IMR-90 (cell line): ENCODE measurements at regions not wholly inside any gene's neighbourhood (a gene's known extent, or its start where the extent isn't known, plus 50 kb on each side); places are given as distances from the start of the nearest gene placed in this dataset.

Experiments used
- ATAC-seq: fragments of 200-7000 bp; cut with Tn5 transposase; 2 replicates; pipeline ENCODE4 v1.9.1; 2020; ENCODE audit warnings: low read depth, mild to moderate bottlenecking, moderate library complexity
- BruUV-seq: library from RNA; stranded (reverse); fragments of 400-500 nt; replicated peaks from 2 replicates; lab custom pipeline; 2021; lab: Mats Ljungman, UMichigan
- CTCF ChIA-PET: fragments of 300-600 bp; formaldehyde crosslinking; extraction: SDS; loops from one replicate; lab custom pipeline; 2021; ENCODE audit warnings: antibody characterized with exemption; lab: Yijun Ruan, JAX
- POLR2A ChIA-PET: fragments of 300-600 bp; sonication (Branson Sonifier 250); formaldehyde crosslinking; loops from one replicate; lab custom pipeline; 2022; ENCODE audit warnings: antibody characterized with exemption; ENCODE audit not compliant: unreplicated experiment; lab: Charles Lee
- DNase-seq: peaks from one replicate; pipeline ENCODE4 v3.0.0; 2013
- H2AFZ ChIP-seq: replicated peaks from 2 replicates; pipeline ENCODE3; 2013; ENCODE audit warnings: low read length, mild to moderate bottlenecking; ENCODE audit not compliant: poor library complexity
- H2AK5ac ChIP-seq: 2 replicates; pipeline ENCODE4 v1.6.1; 2013; ENCODE audit warnings: low read depth, low read length, inconsistent platforms
- H2AK9ac ChIP-seq: replicated peaks from 2 replicates; pipeline ENCODE3; 2013; ENCODE audit warnings: mild to moderate bottlenecking, low read depth, low read length, moderate library complexity; ENCODE audit not compliant: poor library complexity
- H2BK120ac ChIP-seq: 2 replicates; pipeline ENCODE4 v1.6.1; 2013; ENCODE audit warnings: low read depth, low read length, inconsistent platforms
- H2BK15ac ChIP-seq: 3 replicates; pipeline ENCODE4 v1.6.1; 2013; ENCODE audit warnings: low read depth, low read length, inconsistent platforms
- H2BK20ac ChIP-seq: 2 replicates; pipeline ENCODE4 v1.6.1; 2013; ENCODE audit warnings: low read depth, mild to moderate bottlenecking, inconsistent platforms, low read length, moderate library complexity
- H2BK5ac ChIP-seq: 2 replicates; pipeline ENCODE4 v1.6.1; 2013; ENCODE audit warnings: mild to moderate bottlenecking, low read depth, low read length, inconsistent platforms; ENCODE audit not compliant: poor library complexity, severe bottlenecking
- H3K14ac ChIP-seq: replicated peaks from 2 replicates; pipeline ENCODE4 v1.6.1; 2013; ENCODE audit warnings: low read depth, low read length, inconsistent platforms
- H3K18ac ChIP-seq: 2 replicates; pipeline ENCODE4 v1.6.1; 2013; ENCODE audit warnings: low read depth, low read length, control low read depth
- H3K23ac ChIP-seq: 2 replicates; pipeline ENCODE4 v1.6.1; 2013; ENCODE audit warnings: low read depth, low read length, inconsistent platforms
- H3K27ac ChIP-seq: 2 replicates; pipeline ENCODE4 v1.5.1; 2013; ENCODE audit warnings: mild to moderate bottlenecking, control low read depth, low read length; ENCODE audit not compliant: insufficient read depth
- H3K27me3 ChIP-seq: 2 replicates; pipeline ENCODE4 v1.6.1; 2013; ENCODE audit warnings: low read length; ENCODE audit not compliant: control insufficient read depth, insufficient read depth
- H3K36me3 ChIP-seq: 2 replicates; pipeline ENCODE4 v1.6.1; 2013; ENCODE audit warnings: low read length, mixed read lengths; ENCODE audit not compliant: control insufficient read depth, insufficient read depth
- H3K4ac ChIP-seq: 2 replicates; pipeline ENCODE4 v1.6.1; 2013; ENCODE audit warnings: low read depth, low read length, inconsistent platforms
- H3K4me1 ChIP-seq: 2 replicates; pipeline ENCODE4 v1.6.1; 2013; ENCODE audit warnings: low read length, mixed read lengths; ENCODE audit not compliant: control insufficient read depth, insufficient read depth
- H3K4me2 ChIP-seq: 2 replicates; pipeline ENCODE4 v1.6.1; 2013; ENCODE audit warnings: low read depth, mild to moderate bottlenecking, control low read depth, low read length, moderate library complexity
- H3K4me3 ChIP-seq: 2 replicates; pipeline ENCODE4 v1.5.1; 2013; ENCODE audit warnings: low read depth, mild to moderate bottlenecking, control low read depth, low read length, moderate library complexity; ENCODE audit not compliant: insufficient read depth
- H3K56ac ChIP-seq: 2 replicates; pipeline ENCODE4 v1.6.1; 2013; ENCODE audit warnings: low read length, inconsistent platforms; ENCODE audit not compliant: insufficient read depth; ENCODE audit errors: extremely low read depth
- H3K79me1 ChIP-seq, 2 experiments: 2 replicates each; pipeline ENCODE4 v1.6.1; 2013; ENCODE audit warnings: low read length in 2 of 2, inconsistent platforms in 1 of 2, low read depth in 1 of 2
- H3K9ac ChIP-seq: 2 replicates; pipeline ENCODE4 v1.6.1; 2013; ENCODE audit warnings: low read depth, low read length, control low read depth
- H3K9me1 ChIP-seq: 2 replicates; pipeline ENCODE4 v1.6.1; 2013; ENCODE audit warnings: low read length, inconsistent platforms; ENCODE audit not compliant: insufficient read depth
- H3K9me3 ChIP-seq: 2 replicates; pipeline ENCODE4 v1.6.1; 2013; ENCODE audit warnings: low read length; ENCODE audit not compliant: control insufficient read depth, insufficient read depth
- H4K20me1 ChIP-seq: 2 replicates; pipeline ENCODE4 v1.6.1; 2013; ENCODE audit warnings: low read length, inconsistent platforms; ENCODE audit not compliant: insufficient read depth
- H4K5ac ChIP-seq: 2 replicates; pipeline ENCODE4 v1.6.1; 2013; ENCODE audit warnings: mild to moderate bottlenecking, low read depth, low read length, control low read depth
- H4K8ac ChIP-seq, 2 experiments: 2 replicates each; pipeline ENCODE4 v1.6.1; 2013; ENCODE audit warnings: low read depth in 2 of 2, low read length in 2 of 2, control low read depth in 1 of 2, inconsistent platforms in 1 of 2
- H4K91ac ChIP-seq: 2 replicates; pipeline ENCODE4 v1.6.1; 2013; ENCODE audit warnings: low read depth, low read length, inconsistent platforms; ENCODE audit not compliant: insufficient read depth
- BHLHE40 ChIP-seq: fragments of 150-350 bp; IDR thresholded peaks from 2 replicates; pipeline ENCODE4 v1.6.1; 2016; ENCODE audit warnings: mild to moderate bottlenecking, low read depth, low read length
- CHD1 ChIP-seq: IDR thresholded peaks from 2 replicates; pipeline ENCODE4 v1.6.1; 2012; ENCODE audit warnings: low read depth, low read length, improper control_type of control experiment
- CTCF ChIP-seq: conservative IDR thresholded peaks from 2 replicates; pipeline ENCODE4 v1.5.1; 2012; ENCODE audit warnings: mild to moderate bottlenecking, low read depth, low read length, improper control_type of control experiment
- ELK1 ChIP-seq: fragments of 150-350 bp; IDR thresholded peaks from 2 replicates; pipeline ENCODE4 v1.6.1; 2016; ENCODE audit warnings: low read depth, mild to moderate bottlenecking, low read length, moderate library complexity, borderline replicate concordance
- MAFK ChIP-seq: IDR thresholded peaks from 2 replicates; pipeline ENCODE4 v1.6.1; 2012; ENCODE audit warnings: low read depth, low read length, improper control_type of control experiment
- MAZ ChIP-seq: IDR thresholded peaks from 2 replicates; pipeline ENCODE4 v1.6.1; 2012; ENCODE audit warnings: low read depth, mild to moderate bottlenecking, low read length, improper control_type of control experiment, moderate library complexity, borderline replicate concordance
- NFE2L2 ChIP-seq: fragments of 150-350 bp; IDR thresholded peaks from 2 replicates; pipeline ENCODE4 v1.6.1; 2016; ENCODE audit warnings: low read depth, mild to moderate bottlenecking, low read length
- POLR2A ChIP-seq: IDR thresholded peaks from 2 replicates; pipeline ENCODE4 v1.6.1; 2012; ENCODE audit warnings: mild to moderate bottlenecking, low read depth, low read length
- RAD21 ChIP-seq: IDR thresholded peaks from 2 replicates; pipeline ENCODE4 v1.6.1; 2012; ENCODE audit warnings: low read length, improper control_type of control experiment
- RFX5 ChIP-seq: IDR thresholded peaks from 2 replicates; pipeline ENCODE4 v1.8.0; 2012; ENCODE audit warnings: low read depth, mild to moderate bottlenecking, low read length, moderate library complexity
- SMC3 ChIP-seq: fragments of 150-350 bp; IDR thresholded peaks from 2 replicates; pipeline ENCODE4 v1.6.1; 2016; ENCODE audit warnings: low read depth, mild to moderate bottlenecking, antibody characterized with exemption, low read length, moderate library complexity
- WGBS, 2 experiments: methylation state at CpG; one replicate each; pipeline versions ENCODE4 v1.1.5 to v1.1.7; 2013; ENCODE audit warnings: missing lambda C conversion rate in 2 of 2; ENCODE audit not compliant: insufficient read length in 1 of 2; ENCODE audit errors: extremely low coverage in 2 of 2; 5-methylcytosine and 5-hydroxymethylcytosine counted together
- dilution Hi-C: fragments of 300-500 bp; cut with HindIII; formaldehyde crosslinking; loops from one replicate; pipeline ENCODE4 v1.14.3; 2018; ENCODE audit warnings: low sequenced_read_pairs; ENCODE audit not compliant: unreplicated experiment
- in situ Hi-C: fragments of 300-500 bp; cut with MboI; formaldehyde crosslinking; loops from 3 replicates; pipeline ENCODE4 v1.14.3; 2019; ENCODE audit warnings: low sequenced_read_pairs, inconsistent platforms, mixed read lengths
- intact Hi-C: fragments of 100-400 bp; cut with micrococcal nuclease; formaldehyde crosslinking; loops from 2 replicates; pipeline ENCODE4 v1.10.0; 2022

GRCh38 chr16:80129791-80130190, 411.0 kb upstream of the DYNLRB2 start:
- no peak overlapping the region for H3K18ac ChIP-seq
- no TSS peak for BruUV-seq
- no peak overlapping the region for H3K4me2 ChIP-seq
- H3K4me1 ChIP-seq: no peaks in the 10 kb centered on the region
- H3K4ac ChIP-seq: no peak overlapping the region
- H2BK5ac ChIP-seq: no peak overlapping the region
- no peaks in the 10 kb centered on the region for H3K9me3 ChIP-seq
- ChIA-PET CTCF (no interaction called here), POLR2A (no interaction called here)
- in situ Hi-C loops: no loop called here
- no peak overlapping the region for H3K14ac ChIP-seq
- H4K91ac ChIP-seq: no peak overlapping the region
- no peaks in the 10 kb centered on the region for H3K79me1 ChIP-seq
- no peaks in the 10 kb centered on the region for H4K20me1 ChIP-seq
- H4K8ac ChIP-seq: no peak overlapping the region
- no peak overlapping the region for H3K27ac ChIP-seq
- no CpG with 5 or more reads among the region's 4 CpGs for WGBS, 2 experiments
- no peak overlapping the region for H2AK9ac ChIP-seq
- DNase-seq (no peak), ATAC-seq (no peak)
- H3K36me3 ChIP-seq: no peaks in the 10 kb centered on the region
- TF ChIP-seq BHLHE40: no peak
- no peak for TF ChIP-seq RAD21
- no peak for TF ChIP-seq ELK1
- no peak for TF ChIP-seq NFE2L2
- no peak for TF ChIP-seq MAZ
- no peak for TF ChIP-seq CHD1
- TF ChIP-seq RFX5: no peak
- TF ChIP-seq CTCF: no peak
- TF ChIP-seq MAFK: no peak
- no peak for TF ChIP-seq SMC3
- TF ChIP-seq POLR2A: no peak
- intact Hi-C loops: no loop called here
- H3K9me1 ChIP-seq: no peaks in the 10 kb centered on the region
- dilution Hi-C loops: no loop called here
- H3K27me3 ChIP-seq: peaks cover 3% of the 10 kb centered on the region
- no peak overlapping the region for H2AK5ac ChIP-seq
- no peak overlapping the region for H3K56ac ChIP-seq
- H2AFZ ChIP-seq: no peak overlapping the region
- H4K5ac ChIP-seq: no peak overlapping the region
- H2BK15ac ChIP-seq: no peak overlapping the region
- no peak overlapping the region for H3K4me3 ChIP-seq
- no peak overlapping the region for H2BK120ac ChIP-seq
- no peak overlapping the region for H3K23ac ChIP-seq
- no peak overlapping the region for H2BK20ac ChIP-seq
- H3K9ac ChIP-seq: no peak overlapping the region
